Neural cell (in vitro differentiated cells): ENCODE measurements at regions not wholly inside any gene's neighbourhood (a gene's known extent, or its start where the extent isn't known, plus 50 kb on each side); places are given as distances from the start of the nearest gene placed in this dataset.

Experiments
- EZH2 ChIP-seq: fragments of 200-600, 300-800 bp; shearing (Covaris generic), sonication (generic); IDR thresholded peaks from 2 replicates; pipeline ENCODE4 v1.6.1; 2014; ENCODE audit warnings: antibody characterized with exemption, low read length, borderline replicate concordance, mild to moderate bottlenecking; ENCODE audit not compliant: insufficient read depth, poor library complexity, severe bottlenecking
- MXI1 ChIP-seq: fragments of 450-650 bp; conservative IDR thresholded peaks from 2 replicates; pipeline ENCODE4 v1.6.1; 2014; ENCODE audit warnings: antibody characterized with exemption, mild to moderate bottlenecking; ENCODE audit not compliant: poor library complexity, severe bottlenecking
- POLR2AphosphoS5 ChIP-seq: IDR thresholded peaks from 2 replicates; pipeline ENCODE4 v1.6.1; 2012
- RAD21 ChIP-seq: fragments of 450-650 bp; conservative IDR thresholded peaks from 2 replicates; pipeline ENCODE4 v1.6.1; 2014; ENCODE audit warnings: antibody characterized with exemption, mild to moderate bottlenecking, moderate library complexity
- SMC3 ChIP-seq: fragments of 450-650 bp; conservative IDR thresholded peaks from 2 replicates; pipeline ENCODE4 v1.6.1; 2014; ENCODE audit warnings: antibody characterized with exemption, mild to moderate bottlenecking, moderate library complexity; ENCODE audit not compliant: poor library complexity
- TAF1 ChIP-seq: IDR thresholded peaks from 2 replicates; pipeline ENCODE4 v1.6.1; 2012; ENCODE audit warnings: low read depth
- TF ChIP-seq, protein P1 (sequence below): fragments of 450-650 bp; IDR thresholded peaks from 2 replicates; pipeline ENCODE4 v1.5.1; 2014; ENCODE audit warnings: antibody characterized with exemption, mild to moderate bottlenecking, moderate library complexity; ENCODE audit not compliant: poor library complexity, severe bottlenecking

DNA sequence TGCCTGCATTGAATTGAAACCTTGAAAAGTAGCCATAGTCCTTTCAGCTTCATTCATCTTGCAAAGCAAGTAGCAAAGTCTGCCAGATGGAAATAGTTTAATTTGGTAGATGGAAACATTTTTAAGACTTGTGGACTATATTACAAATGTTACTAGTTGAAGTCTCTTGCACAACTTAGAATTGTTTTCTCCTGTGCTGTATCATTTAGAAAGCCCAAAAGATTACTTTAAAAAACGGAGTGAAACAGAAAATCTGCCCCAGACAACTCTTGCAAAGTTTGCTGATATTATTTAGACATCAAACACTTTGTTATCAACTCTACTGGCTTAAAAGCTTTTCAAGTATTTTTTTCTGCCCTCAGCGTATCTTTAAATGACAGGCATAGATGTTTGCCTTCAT lies 335.0 kb downstream of the RPRM start:
- no peak for TF ChIP-seq MXI1
- TF ChIP-seq POLR2AphosphoS5, result no peak
- TF ChIP-seq, protein P1, sequence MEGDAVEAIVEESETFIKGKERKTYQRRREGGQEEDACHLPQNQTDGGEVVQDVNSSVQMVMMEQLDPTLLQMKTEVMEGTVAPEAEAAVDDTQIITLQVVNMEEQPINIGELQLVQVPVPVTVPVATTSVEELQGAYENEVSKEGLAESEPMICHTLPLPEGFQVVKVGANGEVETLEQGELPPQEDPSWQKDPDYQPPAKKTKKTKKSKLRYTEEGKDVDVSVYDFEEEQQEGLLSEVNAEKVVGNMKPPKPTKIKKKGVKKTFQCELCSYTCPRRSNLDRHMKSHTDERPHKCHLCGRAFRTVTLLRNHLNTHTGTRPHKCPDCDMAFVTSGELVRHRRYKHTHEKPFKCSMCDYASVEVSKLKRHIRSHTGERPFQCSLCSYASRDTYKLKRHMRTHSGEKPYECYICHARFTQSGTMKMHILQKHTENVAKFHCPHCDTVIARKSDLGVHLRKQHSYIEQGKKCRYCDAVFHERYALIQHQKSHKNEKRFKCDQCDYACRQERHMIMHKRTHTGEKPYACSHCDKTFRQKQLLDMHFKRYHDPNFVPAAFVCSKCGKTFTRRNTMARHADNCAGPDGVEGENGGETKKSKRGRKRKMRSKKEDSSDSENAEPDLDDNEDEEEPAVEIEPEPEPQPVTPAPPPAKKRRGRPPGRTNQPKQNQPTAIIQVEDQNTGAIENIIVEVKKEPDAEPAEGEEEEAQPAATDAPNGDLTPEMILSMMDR, result no peak
- TF ChIP-seq TAF1, result no peak
- no peak for TF ChIP-seq EZH2
- no peak for TF ChIP-seq RAD21
- TF ChIP-seq SMC3, result no peak
